ENCODE measurements at regions not wholly inside any gene's neighbourhood (a gene's known extent, or its start where the extent isn't known, plus 50 kb on each side); places are given as distances from the start of the nearest gene placed in this dataset.

- POLR2A ChIA-PET, result no interaction called here
Measured at GRCh38 chr19:30271816-30272215, 100.4 kb upstream of the ZNF536 start.

More at GRCh38 chr19:30271816-30272215, 100.4 kb upstream of the ZNF536 start:
- CTCF ChIA-PET, result no interaction called here
- H3K9me3 ChIP-seq (ENCODE audit: control insufficient read depth in 1 of 2, insufficient read depth in 1 of 2, low read depth in 1 of 2, low read length in 2 of 2), result no peaks in the 10 kb centered on the region
- H3K9ac ChIP-seq (ENCODE audit: low read length), result no peak overlapping the region
- no peak for ATAC-seq
- no TSS peak for BruUV-seq (replicated peaks)
- TF ChIP-seq SRF (IDR thresholded peaks at IDR 0.05; ENCODE audit: low read depth) (no peak), ATF3 (IDR thresholded peaks at IDR 0.05) (no peak), RAD21 (IDR thresholded peaks at IDR 0.05; ENCODE audit: low read depth) (no peak), SIN3A (IDR thresholded peaks at IDR 0.05; ENCODE audit: low read depth) (no peak), CBX3 (IDR thresholded peaks at IDR 0.05; ENCODE audit: low read depth) (no peak), FOSL1 (IDR thresholded peaks at IDR 0.05; ENCODE audit: low read depth) (no peak), EZH2 (IDR thresholded peaks at IDR 0.05) (no peak), ZBTB33 (IDR thresholded peaks at IDR 0.05; ENCODE audit: extremely low read depth, insufficient replicate concordance, low read length) (no peak), POLR2AphosphoS5 (IDR thresholded peaks at IDR 0.05; ENCODE audit: low read depth, low read length) (no peak), ZFX (IDR thresholded peaks at IDR 0.05) (no peak), EGR1 (IDR thresholded peaks at IDR 0.05; ENCODE audit: low read depth) (no peak), EZH2phosphoT487 (IDR thresholded peaks at IDR 0.05; ENCODE audit: borderline replicate concordance) (no peak), JUND (IDR thresholded peaks at IDR 0.05) (no peak), CEBPB (IDR thresholded peaks at IDR 0.05; ENCODE audit: low read depth) (no peak), ZNF274 (IDR thresholded peaks at IDR 0.05; ENCODE audit: low read depth, low read length) (no peak), REST (IDR thresholded peaks at IDR 0.05; ENCODE audit: low read depth) (no peak), CTCF (IDR thresholded peaks at IDR 0.05 in 2 of 3, conservative IDR thresholded peaks at IDR 0.05 in 1 of 3; ENCODE audit: borderline replicate concordance in 1 of 3, insufficient read depth in 1 of 3, low read depth in 2 of 3, low read length in 2 of 3) (no peak), ELF1 (IDR thresholded peaks at IDR 0.05; ENCODE audit: borderline replicate concordance, low read depth) (no peak)
- H3K4me3 ChIP-seq (replicated peaks in 1 of 2; ENCODE audit: low read depth in 1 of 2, low read length in 2 of 2), result no peak overlapping the region
- peaks cover 55% of the 10 kb centered on the region for H3K27me3 ChIP-seq (ENCODE audit: insufficient read depth, low read length)
- DNase-seq (ENCODE audit: low read depth, low spot score), result no peak
- no peaks in the 10 kb centered on the region for H3K9me2 ChIP-seq (ENCODE audit: insufficient read depth)
- intact Hi-C loops (cut with micrococcal nuclease), result no loop called here
- no peaks in the 10 kb centered on the region for H3K4me1 ChIP-seq (ENCODE audit: control insufficient read depth in 1 of 2, insufficient read depth in 2 of 2, low read length in 2 of 2)
- H2AFZ ChIP-seq (ENCODE audit: low read depth, low read length, poor library complexity, severe bottlenecking), result no peak overlapping the region
- no peaks in the 10 kb centered on the region for H3K36me3 ChIP-seq (ENCODE audit: control insufficient read depth in 1 of 2, insufficient read depth in 2 of 2, low read length in 2 of 2)
- no peaks in the 10 kb centered on the region for H3K79me2 ChIP-seq (ENCODE audit: insufficient read depth, low read length)
- H3K27ac ChIP-seq (ENCODE audit: low read depth, low read length), result no peak overlapping the region
- H4K20me1 ChIP-seq (ENCODE audit: insufficient read depth), result no peaks in the 10 kb centered on the region
- RAD21 ChIA-PET (ENCODE audit: low non-redundant PET in 1 of 2, low total read pairs in 2 of 2, uncharacterized antibody in 2 of 2, unreplicated experiment in 2 of 2), result no interaction called here
- no peak overlapping the region for H3K4me2 ChIP-seq (ENCODE audit: low read length)
